ENCODE measurements at regions not wholly inside any gene's neighbourhood (a gene's known extent, or its start where the extent isn't known, plus 50 kb on each side); places are given as distances from the start of the nearest gene placed in this dataset.
"Not testable (repeated sequence)": the region's sequence is repeated elsewhere in the genome, so short reads cannot be mapped to it uniquely, and the experiment has no call there.

DNA sequence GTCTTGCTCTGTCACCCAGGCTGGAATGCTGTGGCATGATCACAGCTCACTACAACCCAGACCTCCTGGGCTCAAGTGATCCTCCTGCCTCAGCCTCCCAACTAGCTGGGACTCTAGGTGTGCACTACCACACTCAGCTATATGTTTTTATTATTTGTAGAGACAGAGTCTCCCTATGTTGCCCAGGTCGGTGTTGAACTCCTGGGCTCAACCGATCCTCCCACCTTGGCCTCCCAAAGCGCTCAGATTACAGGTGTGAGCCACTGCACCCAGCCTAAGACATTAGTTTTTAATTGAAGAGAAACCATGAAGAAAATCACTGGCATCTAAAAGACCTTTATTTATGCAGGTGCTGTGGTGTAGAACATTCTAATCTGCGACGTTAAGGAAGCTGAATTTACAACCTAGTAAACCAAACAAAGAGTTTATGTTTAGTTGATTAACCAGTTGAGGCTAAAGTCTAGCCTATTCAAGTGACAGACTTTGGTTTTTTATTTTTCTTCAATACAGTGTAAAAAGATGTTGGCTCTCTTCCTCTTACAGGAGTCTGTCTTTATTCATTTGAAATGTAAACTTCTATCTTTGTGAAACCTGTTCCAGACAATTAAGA, 52.5 kb upstream of the NBL1 start:
- no peak for DNase-seq

- no peak for DNase-seq
These were observed 58.6 kb upstream of the NBL1 start for GRCh38 chr1:19585507-19585906.

- DNase-seq: peak in 1 of 2 donors; percentile 3
These were observed 61.8 kb upstream of the NBL1 start for GRCh38 chr1:19582318-19582717.

DNA sequence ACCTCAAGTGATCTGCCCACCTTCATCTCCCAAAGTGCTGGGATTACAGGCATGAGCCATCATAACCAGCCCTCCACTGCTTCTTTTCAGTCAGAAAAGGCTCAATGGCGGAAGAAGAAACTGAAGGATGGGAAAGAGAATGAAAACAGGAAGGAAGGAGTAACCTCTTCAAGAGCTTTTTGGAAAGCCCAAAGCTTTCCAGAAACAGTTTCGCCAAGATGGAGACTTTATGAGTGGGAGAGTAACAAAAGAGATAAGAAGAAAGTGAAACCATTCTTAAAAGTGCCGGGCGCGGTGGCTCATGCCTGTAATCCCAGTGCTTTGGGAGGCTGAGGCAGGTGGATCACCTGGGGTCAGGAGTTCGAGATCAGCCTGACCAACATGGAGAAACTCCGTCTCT, 62.7 kb upstream of the NBL1 start:
- DNase-seq: no peak

DNA sequence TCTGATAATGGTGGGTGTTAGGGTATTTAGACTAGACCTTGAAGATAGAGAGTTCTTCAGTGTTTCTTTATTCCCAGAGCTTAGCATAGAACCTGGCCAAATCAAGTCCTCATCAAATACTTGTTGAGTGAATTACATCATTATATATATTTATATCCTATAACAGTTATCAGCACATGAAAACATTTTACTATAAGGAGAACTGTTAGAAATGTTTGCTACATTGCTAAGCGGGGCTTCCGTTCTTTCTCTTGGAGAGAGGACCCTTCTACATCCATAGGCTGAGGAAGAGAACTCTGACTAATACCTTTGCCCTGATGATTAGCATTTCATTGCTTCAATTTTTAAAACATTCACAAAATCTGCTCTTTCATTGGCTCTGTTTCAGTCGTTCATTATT, 66.5 kb upstream of the NBL1 start:
- no peak for DNase-seq

DNA sequence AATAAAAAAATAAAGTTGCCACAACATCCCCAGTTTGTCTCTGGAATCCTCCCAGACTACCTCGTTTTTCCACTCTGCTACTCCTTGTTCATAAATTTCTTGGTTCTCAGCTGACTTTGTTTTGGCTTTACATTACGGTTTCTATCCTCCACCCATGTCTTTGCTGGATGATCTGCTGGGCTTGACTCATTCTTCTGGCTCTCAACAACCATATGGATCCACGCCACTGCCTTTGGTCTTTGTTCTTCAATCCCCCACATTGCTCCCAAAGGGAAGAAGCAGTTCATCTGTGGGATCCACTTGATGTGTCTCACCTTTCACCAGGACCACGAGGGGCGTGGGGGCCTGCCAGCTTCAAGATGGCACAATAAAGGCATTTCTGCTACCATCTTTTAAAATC, 67.1 kb upstream of the NBL1 start:
- DNase-seq: no peak

- no peak for DNase-seq
These were observed 74.3 kb upstream of the NBL1 start for GRCh38 chr1:19569786-19570185.

DNA sequence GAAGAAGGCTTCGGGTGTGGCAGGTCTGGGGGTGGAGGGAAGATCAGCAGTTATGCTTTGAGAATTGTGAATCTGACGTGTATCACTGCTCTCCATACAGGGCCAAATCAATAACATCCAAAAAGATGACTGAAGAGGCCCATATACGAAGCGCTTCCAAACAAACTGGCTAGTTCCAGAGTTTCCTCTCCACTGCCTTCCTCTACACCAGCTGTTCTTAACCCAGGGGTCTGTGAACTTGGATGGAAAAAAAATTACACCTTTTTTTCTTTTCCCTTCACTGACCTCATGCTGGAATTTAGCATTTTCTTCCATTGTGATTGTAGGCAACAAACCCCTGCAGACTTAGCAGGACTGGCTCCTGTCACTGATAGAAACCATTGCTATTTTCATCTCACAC, 77.1 kb upstream of the NBL1 start:
- DNase-seq: no peak

- DNase-seq: no peak
These were observed 79.0 kb upstream of the CAPZB start for GRCh38 chr1:19564366-19564765.

GRCh38 chr1:19563324-19564097, 78.2 kb upstream of the CAPZB start:
- DNase-seq: peak in 1 of 2 donors; percentile 17

- DNase-seq: no peak
These were observed 77.5 kb upstream of the CAPZB start for GRCh38 chr1:19562847-19563246.

DNA sequence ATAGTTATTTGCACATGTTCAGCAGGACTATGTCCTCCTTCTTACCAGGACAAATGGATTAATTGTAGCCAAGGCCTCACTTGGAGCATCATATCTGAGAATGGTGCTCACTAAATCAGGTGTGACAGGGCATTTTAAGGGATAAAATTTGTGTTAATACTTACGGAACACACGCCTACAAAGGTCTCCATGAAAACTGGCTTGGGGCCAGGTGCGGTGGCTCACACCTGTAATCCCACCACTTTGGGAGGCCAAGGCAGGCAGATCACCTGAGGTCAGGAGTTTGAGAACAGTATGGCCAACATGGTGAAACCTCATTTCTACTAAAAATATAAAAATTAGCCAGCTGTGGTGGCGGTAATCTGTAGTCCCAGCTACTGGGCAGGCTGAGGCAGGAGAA, 75.1 kb upstream of the CAPZB start:
- DNase-seq: no peak

DNA sequence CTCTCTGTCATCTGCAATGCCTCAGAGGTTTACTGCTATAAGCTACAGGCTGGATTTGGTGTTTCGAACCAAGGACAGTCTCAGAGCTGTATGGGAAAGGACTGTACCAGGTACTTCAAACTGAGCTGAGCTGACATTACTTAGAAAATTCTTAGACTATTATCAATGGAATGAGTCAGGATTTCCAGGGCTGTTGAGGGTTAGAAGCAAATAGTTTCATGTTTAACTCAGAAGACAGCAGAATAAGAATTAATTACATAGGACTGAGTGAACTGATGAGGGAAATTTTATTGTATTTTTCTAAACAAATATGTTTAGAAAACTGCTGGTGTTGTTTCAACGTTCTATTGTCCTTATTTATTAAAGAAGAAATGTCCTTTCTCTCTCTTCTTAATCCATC, 74.3 kb upstream of the CAPZB start:
- DNase-seq: no peak

DNA sequence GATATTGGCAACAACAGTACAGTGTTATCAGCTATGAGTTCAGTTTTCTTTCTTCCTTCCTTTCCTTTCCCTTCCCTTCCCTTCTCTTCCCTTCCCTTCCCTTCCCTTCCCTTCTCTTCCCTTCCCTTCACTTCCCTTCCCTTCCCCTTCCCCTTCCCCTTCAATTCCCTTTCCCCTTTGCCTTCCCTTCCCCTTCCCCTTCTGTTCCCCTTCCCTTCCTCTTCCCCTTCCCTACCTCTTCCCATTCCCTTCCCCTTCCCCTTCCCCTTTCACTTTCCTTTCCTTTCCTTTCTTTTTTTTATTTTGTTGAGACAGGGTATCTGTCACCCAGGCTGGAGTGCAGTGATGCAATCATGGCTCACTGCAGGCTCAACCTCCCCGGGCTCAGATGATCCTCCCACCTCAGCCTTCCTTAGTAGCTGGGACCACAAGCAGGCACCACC, 72.3 kb upstream of the CAPZB start:
- no peak for DNase-seq

- no peak for DNase-seq
These were observed 68.8 kb upstream of the CAPZB start for GRCh38 chr1:19554090-19554489.

- no peak for DNase-seq
These were observed 67.1 kb upstream of the CAPZB start for GRCh38 chr1:19552291-19553010.

- not testable (repeated sequence) for DNase-seq
These were observed 66.5 kb upstream of the CAPZB start for GRCh38 chr1:19551837-19552236.

DNA sequence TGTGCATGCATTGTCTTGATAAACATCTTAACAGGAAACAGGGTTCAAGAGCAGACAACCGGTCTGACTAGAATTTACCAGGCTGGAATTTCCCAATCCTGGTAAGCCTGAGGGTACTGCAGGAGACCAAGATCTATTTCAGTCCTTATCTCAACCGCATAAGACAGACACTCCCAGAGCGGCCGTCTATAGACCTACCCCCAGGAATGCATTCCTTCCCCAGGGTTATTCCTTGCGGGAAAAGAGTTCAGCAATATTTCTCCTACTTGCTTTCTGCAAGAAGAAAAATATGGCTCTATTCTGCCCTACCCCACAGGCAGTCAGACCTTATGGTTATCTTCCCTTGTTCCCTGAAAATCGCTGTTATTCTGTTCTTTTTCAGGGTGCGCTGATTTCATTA, 65.1 kb upstream of the CAPZB start:
- DNase-seq: not testable (repeated sequence)

- DNase-seq: no peak
These were observed 62.5 kb upstream of the CAPZB start for GRCh38 chr1:19547814-19548213.

- DNase-seq: no peak
These were observed 51.2 kb upstream of the CAPZB start for GRCh38 chr1:19536519-19536918.

DNA sequence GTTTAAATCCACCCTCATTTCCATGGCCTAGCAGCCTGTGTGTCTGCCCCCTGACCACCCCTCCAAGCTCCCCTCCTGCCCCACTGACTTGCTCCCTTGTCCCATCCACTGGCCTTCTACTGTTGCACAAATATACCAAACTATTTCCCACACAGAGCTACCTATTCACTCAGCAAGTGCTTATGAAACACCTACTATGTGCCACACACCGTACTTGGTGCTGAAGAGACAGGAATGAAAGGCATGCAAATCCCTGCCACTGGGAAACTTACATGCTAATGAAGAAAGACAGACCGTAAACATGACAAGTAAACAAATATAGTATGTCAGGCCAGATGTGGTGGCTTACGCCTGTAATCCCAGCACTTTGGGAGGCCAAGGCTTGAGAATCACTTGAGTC, 49.9 kb upstream of the CAPZB start:
- DNase-seq: no peak

Data from hippocampal formation (tissue), 2 donors.